ENCODE measurements at regions not wholly inside any gene's neighbourhood (a gene's known extent, or its start where the extent isn't known, plus 50 kb on each side); places are given as distances from the start of the nearest gene placed in this dataset.

DNA sequence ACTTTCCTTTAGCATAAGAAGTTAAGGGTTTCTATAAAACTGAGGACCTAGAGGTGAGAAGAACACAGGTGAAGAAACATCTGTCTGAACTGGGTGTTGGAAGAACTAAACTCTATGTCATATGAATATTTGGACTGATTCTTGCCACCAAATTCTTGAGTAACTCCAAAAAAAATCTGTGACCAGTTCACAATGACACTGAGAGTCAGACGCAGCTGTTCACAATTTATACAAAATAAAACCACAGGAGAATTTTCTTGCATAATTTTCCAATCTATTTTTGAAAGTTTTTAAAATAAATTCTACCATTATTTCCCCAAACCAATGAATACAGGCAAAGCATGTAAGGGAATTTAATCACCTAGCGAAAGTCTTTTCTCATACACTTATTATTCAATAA is 148.1 kb upstream of the TCF21 start:
- no peaks in the 10 kb centered on the region for H3K79me1 ChIP-seq (ENCODE audit: low read depth in 1 of 2, low read length in 2 of 2)
- TF ChIP-seq, protein P1, sequence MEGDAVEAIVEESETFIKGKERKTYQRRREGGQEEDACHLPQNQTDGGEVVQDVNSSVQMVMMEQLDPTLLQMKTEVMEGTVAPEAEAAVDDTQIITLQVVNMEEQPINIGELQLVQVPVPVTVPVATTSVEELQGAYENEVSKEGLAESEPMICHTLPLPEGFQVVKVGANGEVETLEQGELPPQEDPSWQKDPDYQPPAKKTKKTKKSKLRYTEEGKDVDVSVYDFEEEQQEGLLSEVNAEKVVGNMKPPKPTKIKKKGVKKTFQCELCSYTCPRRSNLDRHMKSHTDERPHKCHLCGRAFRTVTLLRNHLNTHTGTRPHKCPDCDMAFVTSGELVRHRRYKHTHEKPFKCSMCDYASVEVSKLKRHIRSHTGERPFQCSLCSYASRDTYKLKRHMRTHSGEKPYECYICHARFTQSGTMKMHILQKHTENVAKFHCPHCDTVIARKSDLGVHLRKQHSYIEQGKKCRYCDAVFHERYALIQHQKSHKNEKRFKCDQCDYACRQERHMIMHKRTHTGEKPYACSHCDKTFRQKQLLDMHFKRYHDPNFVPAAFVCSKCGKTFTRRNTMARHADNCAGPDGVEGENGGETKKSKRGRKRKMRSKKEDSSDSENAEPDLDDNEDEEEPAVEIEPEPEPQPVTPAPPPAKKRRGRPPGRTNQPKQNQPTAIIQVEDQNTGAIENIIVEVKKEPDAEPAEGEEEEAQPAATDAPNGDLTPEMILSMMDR (conservative IDR thresholded peaks at IDR 0.05; ENCODE audit: low read depth, low read length) = no peak
- TF ChIP-seq RFX5 (IDR thresholded peaks at IDR 0.05; ENCODE audit: low read depth, low read length) (no peak), RAD21 (IDR thresholded peaks at IDR 0.05; ENCODE audit: low read length) (no peak), MAZ (IDR thresholded peaks at IDR 0.05; ENCODE audit: borderline replicate concordance, low read depth, low read length) (no peak), FOS (IDR thresholded peaks at IDR 0.05; ENCODE audit: low read depth, low read length) (no peak), MXI1 (IDR thresholded peaks at IDR 0.05; ENCODE audit: borderline replicate concordance, low read depth, low read length) (no peak), POLR2A (IDR thresholded peaks at IDR 0.05; ENCODE audit: low read depth, low read length) (no peak), MAFK (IDR thresholded peaks at IDR 0.05; ENCODE audit: low read depth, low read length) (no peak), CHD1 (IDR thresholded peaks at IDR 0.05; ENCODE audit: low read depth, low read length) (no peak), SMC3 (IDR thresholded peaks at IDR 0.05; ENCODE audit: low read depth, low read length) (no peak), BHLHE40 (IDR thresholded peaks at IDR 0.05; ENCODE audit: low read depth, low read length) (no peak), RCOR1 (IDR thresholded peaks at IDR 0.05; ENCODE audit: insufficient replicate concordance, low read length) (no peak), CEBPB (IDR thresholded peaks at IDR 0.05; ENCODE audit: low read depth, low read length) (no peak)
- TF ChIP-seq, protein P2, sequence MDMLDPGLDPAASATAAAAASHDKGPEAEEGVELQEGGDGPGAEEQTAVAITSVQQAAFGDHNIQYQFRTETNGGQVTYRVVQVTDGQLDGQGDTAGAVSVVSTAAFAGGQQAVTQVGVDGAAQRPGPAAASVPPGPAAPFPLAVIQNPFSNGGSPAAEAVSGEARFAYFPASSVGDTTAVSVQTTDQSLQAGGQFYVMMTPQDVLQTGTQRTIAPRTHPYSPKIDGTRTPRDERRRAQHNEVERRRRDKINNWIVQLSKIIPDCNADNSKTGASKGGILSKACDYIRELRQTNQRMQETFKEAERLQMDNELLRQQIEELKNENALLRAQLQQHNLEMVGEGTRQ (IDR thresholded peaks at IDR 0.05; ENCODE audit: low read depth, low read length) = no peak
- 40% methylated on average over 1 of the region's 2 CpGs; no CpG with 5 or more reads in 1 of the 2 experiments for WGBS, 2 experiments (ENCODE audit: extremely low coverage in 2 of 2, insufficient read length in 1 of 2)
- no peak overlapping the region for H3K18ac ChIP-seq (ENCODE audit: low read depth, low read length)
- H2BK20ac ChIP-seq (ENCODE audit: low read depth, low read length) = no peak overlapping the region
- ATAC-seq (ENCODE audit: low read depth) = no peak
- H3K9me3 ChIP-seq (ENCODE audit: control insufficient read depth, insufficient read depth, low read length) = no peaks in the 10 kb centered on the region
- dilution Hi-C loops (cut with HindIII; ENCODE audit: low sequenced_read_pairs, unreplicated experiment) = no loop called here
- BruUV-seq (replicated peaks) = no TSS peak
- no peak overlapping the region for H2AK5ac ChIP-seq (ENCODE audit: low read depth, low read length)
- no peaks in the 10 kb centered on the region for H4K20me1 ChIP-seq (ENCODE audit: insufficient read depth, low read length)
- H4K8ac ChIP-seq (ENCODE audit: low read depth in 2 of 2, low read length in 2 of 2) = no peak overlapping the region
- no peak overlapping the region for H2BK120ac ChIP-seq (ENCODE audit: low read depth, low read length)
- no peak overlapping the region for H2AFZ ChIP-seq (replicated peaks; ENCODE audit: low read length, poor library complexity)
- no peak overlapping the region for H3K4ac ChIP-seq (ENCODE audit: low read depth, low read length)
- H4K91ac ChIP-seq (ENCODE audit: insufficient read depth, low read depth, low read length) = no peak overlapping the region
- H3K14ac ChIP-seq (replicated peaks; ENCODE audit: low read depth, low read length) = no peak overlapping the region
- no peak overlapping the region for H3K4me2 ChIP-seq (ENCODE audit: low read depth, low read length)
- no peak overlapping the region for H2AK9ac ChIP-seq (replicated peaks; ENCODE audit: low read depth, low read length, poor library complexity)
- no peak overlapping the region for H3K4me3 ChIP-seq (ENCODE audit: insufficient read depth, low read depth, low read length)
- no peak for DNase-seq
- H3K23ac ChIP-seq (ENCODE audit: low read depth, low read length) = no peak overlapping the region
- no peak overlapping the region for H3K56ac ChIP-seq (ENCODE audit: extremely low read depth, insufficient read depth, low read length)
- in situ Hi-C loops (cut with MboI; ENCODE audit: low sequenced_read_pairs) = no loop called here
- peaks cover 3% of the 10 kb centered on the region for H3K4me1 ChIP-seq (ENCODE audit: control insufficient read depth, insufficient read depth, low read length)
- H3K9me1 ChIP-seq (ENCODE audit: insufficient read depth, low read length) = no peaks in the 10 kb centered on the region
- no peak overlapping the region for H3K9ac ChIP-seq (ENCODE audit: low read depth, low read length)
- H2BK5ac ChIP-seq (ENCODE audit: low read depth, low read length, poor library complexity, severe bottlenecking) = no peak overlapping the region
- no peak overlapping the region for H2BK15ac ChIP-seq (ENCODE audit: low read depth, low read length)
- ChIA-PET POLR2A (ENCODE audit: unreplicated experiment) (no interaction called here), CTCF (no interaction called here)
- intact Hi-C loops (cut with micrococcal nuclease) = loop anchor here (10.0 kb wide), 1 partner anchor 94 kb away; no protein-coding TSS in a partner anchor
- H4K5ac ChIP-seq (ENCODE audit: low read depth, low read length) = no peak overlapping the region
- no peaks in the 10 kb centered on the region for H3K27me3 ChIP-seq (ENCODE audit: control insufficient read depth, insufficient read depth, low read length)
- no peak overlapping the region for H3K27ac ChIP-seq (ENCODE audit: insufficient read depth, low read length)
- no peaks in the 10 kb centered on the region for H3K36me3 ChIP-seq (ENCODE audit: control insufficient read depth, insufficient read depth, low read length)

All from IMR-90 (cell line).